ENCODE measurements at regions not wholly inside any gene's neighbourhood (a gene's known extent, or its start where the extent isn't known, plus 50 kb on each side); places are given as distances from the start of the nearest gene placed in this dataset.

DNA sequence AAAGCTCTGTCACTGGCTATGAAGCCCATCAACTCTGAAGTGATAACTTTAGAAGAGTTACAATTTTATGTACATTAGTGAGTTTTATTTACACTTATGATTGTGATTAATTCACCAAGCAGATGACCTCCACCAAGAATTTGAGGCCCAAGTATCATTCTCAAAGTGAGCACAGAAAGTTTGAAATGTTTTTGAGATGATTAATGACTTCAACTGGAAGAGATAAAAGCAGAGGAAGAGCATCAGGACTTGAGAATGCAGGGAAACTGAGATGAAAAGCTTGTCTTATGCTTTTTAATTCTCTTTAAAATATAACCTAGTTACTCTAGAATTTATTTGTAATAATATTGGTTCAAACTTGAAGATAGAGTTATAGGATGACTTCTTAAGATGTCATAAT is 112.8 kb upstream of the H2AZ1 start:
- TF ChIP-seq, protein P1, sequence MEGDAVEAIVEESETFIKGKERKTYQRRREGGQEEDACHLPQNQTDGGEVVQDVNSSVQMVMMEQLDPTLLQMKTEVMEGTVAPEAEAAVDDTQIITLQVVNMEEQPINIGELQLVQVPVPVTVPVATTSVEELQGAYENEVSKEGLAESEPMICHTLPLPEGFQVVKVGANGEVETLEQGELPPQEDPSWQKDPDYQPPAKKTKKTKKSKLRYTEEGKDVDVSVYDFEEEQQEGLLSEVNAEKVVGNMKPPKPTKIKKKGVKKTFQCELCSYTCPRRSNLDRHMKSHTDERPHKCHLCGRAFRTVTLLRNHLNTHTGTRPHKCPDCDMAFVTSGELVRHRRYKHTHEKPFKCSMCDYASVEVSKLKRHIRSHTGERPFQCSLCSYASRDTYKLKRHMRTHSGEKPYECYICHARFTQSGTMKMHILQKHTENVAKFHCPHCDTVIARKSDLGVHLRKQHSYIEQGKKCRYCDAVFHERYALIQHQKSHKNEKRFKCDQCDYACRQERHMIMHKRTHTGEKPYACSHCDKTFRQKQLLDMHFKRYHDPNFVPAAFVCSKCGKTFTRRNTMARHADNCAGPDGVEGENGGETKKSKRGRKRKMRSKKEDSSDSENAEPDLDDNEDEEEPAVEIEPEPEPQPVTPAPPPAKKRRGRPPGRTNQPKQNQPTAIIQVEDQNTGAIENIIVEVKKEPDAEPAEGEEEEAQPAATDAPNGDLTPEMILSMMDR (IDR thresholded peaks at IDR 0.05; ENCODE audit: insufficient read depth, low read depth, low read length): no peak
- TF ChIP-seq EZH2 (IDR thresholded peaks at IDR 0.05; ENCODE audit: insufficient read depth, low read length): no peak

All from astrocyte (in vitro differentiated cells and primary cell).